Liver (tissue), 8 donors: ENCODE measurements at regions not wholly inside any gene's neighbourhood (a gene's known extent, or its start where the extent isn't known, plus 50 kb on each side); places are given as distances from the start of the nearest gene placed in this dataset.

ENCODE experiments used
- DNase-seq: peaks from one replicate; pipeline ENCODE4 v3.0.0-alpha.2; 2017; ENCODE audit warnings: low spot score
- H3K27ac ChIP-seq, 2 donors: one replicate each; pipeline ENCODE4 v1.7.0; 2013; ENCODE audit warnings: inconsistent platforms in 2 of 2, low read length in 2 of 2, control low read depth in 1 of 2, low read depth in 1 of 2, mild to moderate bottlenecking in 1 of 2
- H3K27me3 ChIP-seq, 4 donors: one replicate each; pipeline versions ENCODE4 v1.6.1 to v1.7.0; 2013; ENCODE audit warnings: low read length in 3 of 4, inconsistent platforms in 1 of 4, mild to moderate bottlenecking in 1 of 4, moderate library complexity in 1 of 4; ENCODE audit not compliant: control insufficient read depth in 4 of 4, insufficient read depth in 4 of 4
- H3K36me3 ChIP-seq, 4 donors: one replicate each; pipeline versions ENCODE4 v1.6.1 to v1.7.0; 2013; ENCODE audit warnings: low read length in 3 of 4, mild to moderate bottlenecking in 3 of 4, low read depth in 1 of 4, moderate library complexity in 1 of 4; ENCODE audit not compliant: control insufficient read depth in 4 of 4, insufficient read depth in 3 of 4
- H3K4me1 ChIP-seq, 4 donors: one replicate each; pipeline versions ENCODE4 v1.6.1 to v1.7.0; 2013; ENCODE audit warnings: low read length in 3 of 4, mild to moderate bottlenecking in 3 of 4, moderate library complexity in 1 of 4; ENCODE audit not compliant: control insufficient read depth in 4 of 4, insufficient read depth in 4 of 4
- H3K4me3 ChIP-seq, 3 donors: one replicate each; pipeline versions ENCODE4 v1.6.1 to v1.7.0; 2013; ENCODE audit warnings: low read length in 3 of 3, control low read depth in 1 of 3, low read depth in 1 of 3, mild to moderate bottlenecking in 1 of 3
- H3K9ac ChIP-seq, 2 donors: one replicate each; pipeline ENCODE4 v1.7.0; 2013; ENCODE audit warnings: low read length in 2 of 2, mild to moderate bottlenecking in 2 of 2, moderate library complexity in 2 of 2, control low read depth in 1 of 2, low read depth in 1 of 2
- H3K9me3 ChIP-seq, 4 donors: one replicate each; pipeline versions ENCODE4 v1.6.1 to v1.7.0; 2013; ENCODE audit warnings: low read length in 3 of 4; ENCODE audit not compliant: control insufficient read depth in 4 of 4
- CTCF ChIP-seq: fragments of 150-350 bp; IDR thresholded peaks from 2 replicates; pipeline ENCODE4 v1.5.1; 2017; ENCODE audit warnings: improper control_type of control experiment, low read depth, low read length; ENCODE audit not compliant: missing input control
- EGR1 ChIP-seq, 2 donors: IDR thresholded peaks; 2 replicates each; pipeline ENCODE4 v1.6.1; 2016 to 2018; ENCODE audit warnings: antibody characterized with exemption in 2 of 2, low read depth in 2 of 2
- FOXA1 ChIP-seq: IDR thresholded peaks from 2 replicates; pipeline ENCODE4 v1.6.1; 2016; ENCODE audit warnings: antibody characterized with exemption
- FOXA2 ChIP-seq: IDR thresholded peaks from 2 replicates; pipeline ENCODE4 v1.6.1; 2016; ENCODE audit warnings: antibody characterized with exemption
- GABPA ChIP-seq, 2 donors: IDR thresholded peaks in 1 of 2; conservative IDR thresholded peaks in 1 of 2; 2 replicates each; pipeline ENCODE4 v1.6.1; 2016; ENCODE audit warnings: antibody characterized with exemption in 2 of 2, mild to moderate bottlenecking in 1 of 2, moderate library complexity in 1 of 2
- HNF4A ChIP-seq, 2 donors: conservative IDR thresholded peaks; 2 replicates each; pipeline ENCODE4 v1.6.1; 2016; ENCODE audit warnings: antibody characterized with exemption in 2 of 2, mild to moderate bottlenecking in 2 of 2
- HNF4G ChIP-seq: IDR thresholded peaks from 2 replicates; pipeline ENCODE4 v1.6.1; 2016; ENCODE audit warnings: antibody characterized with exemption
- JUND ChIP-seq, 2 donors: IDR thresholded peaks; 2 replicates each; pipeline ENCODE4 v1.6.1; 2016; ENCODE audit warnings: antibody characterized with exemption in 2 of 2
- NR2F2 ChIP-seq: IDR thresholded peaks from 2 replicates; pipeline ENCODE4 v1.6.1; 2016; ENCODE audit warnings: antibody characterized with exemption
- RAD21 ChIP-seq, 2 donors: IDR thresholded peaks; 2 replicates each; pipeline ENCODE4 v1.6.1; 2016; ENCODE audit warnings: antibody characterized with exemption in 2 of 2, mild to moderate bottlenecking in 2 of 2
- REST ChIP-seq: IDR thresholded peaks from 2 replicates; pipeline ENCODE4 v1.6.1; 2016; ENCODE audit warnings: antibody characterized with exemption, mild to moderate bottlenecking
- RXRA ChIP-seq, 2 donors: IDR thresholded peaks; 2 replicates each; pipeline ENCODE4 v1.6.1; 2017 to 2018; ENCODE audit warnings: antibody characterized with exemption in 2 of 2, mild to moderate bottlenecking in 1 of 2
- SP1 ChIP-seq: IDR thresholded peaks from 2 replicates; pipeline ENCODE4 v1.6.1; 2018; ENCODE audit warnings: antibody characterized with exemption, mild to moderate bottlenecking
- TAF1 ChIP-seq: conservative IDR thresholded peaks from 2 replicates; pipeline ENCODE4 v1.6.1; 2016; ENCODE audit warnings: antibody characterized with exemption, mild to moderate bottlenecking
- YY1 ChIP-seq: IDR thresholded peaks from 2 replicates; pipeline ENCODE4 v1.6.1; 2016; ENCODE audit warnings: antibody characterized with exemption, mild to moderate bottlenecking
- ZBTB33 ChIP-seq: IDR thresholded peaks from 2 replicates; pipeline ENCODE4 v1.6.1; 2016; ENCODE audit warnings: antibody characterized with exemption
- WGBS: extraction: QIAGEN DNeasy Blood & Tissue Kit; methylation state at CpG from one replicate; pipeline ENCODE4 v1.1.7; 2013; 5-methylcytosine and 5-hydroxymethylcytosine counted together
- TF ChIP-seq, protein P1 (sequence below): IDR thresholded peaks from 2 replicates; pipeline ENCODE4 v1.6.1; 2016; ENCODE audit warnings: antibody characterized with exemption
- TF ChIP-seq, protein P2 (sequence below): IDR thresholded peaks from 2 replicates; pipeline ENCODE4 v1.6.1; 2016; ENCODE audit warnings: antibody characterized with exemption
- donor health status: healthy.
- donor health status: healthy.
- donor health status: healthy.
- donor health status: healthy.
- donor health status: healthy.

- no peak for DNase-seq
- H3K27me3 ChIP-seq = no peaks in the 10 kb centered on the region
- no peak for TF ChIP-seq RXRA (IDR thresholded peaks at IDR 0.05)
- no peak for TF ChIP-seq EGR1 (IDR thresholded peaks at IDR 0.05; ENCODE audit: low read depth in 2 of 2)
- no peak for TF ChIP-seq RAD21 (IDR thresholded peaks at IDR 0.05)
- no peak for TF ChIP-seq CTCF
- no peaks in the 10 kb centered on the region for H3K36me3 ChIP-seq
- H3K9ac ChIP-seq = no peak overlapping the region
- H3K9me3 ChIP-seq = peaks cover 0 to 4% (median 0%) of the 10 kb centered on the region in 4 donors
- H3K4me1 ChIP-seq = peaks cover 0 to 5% (median 0%) of the 10 kb centered on the region in 4 donors
- WGBS = 95% methylated on average over 5 of the region's 5 CpGs
- H3K27ac ChIP-seq = peak overlapping the region in 1 of 2 donors; percentile 73
- H3K4me3 ChIP-seq = no peak overlapping the region
Measured at GRCh38 chr6:141552031-141552430, 580.7 kb upstream of the GJE1 start.

DNA sequence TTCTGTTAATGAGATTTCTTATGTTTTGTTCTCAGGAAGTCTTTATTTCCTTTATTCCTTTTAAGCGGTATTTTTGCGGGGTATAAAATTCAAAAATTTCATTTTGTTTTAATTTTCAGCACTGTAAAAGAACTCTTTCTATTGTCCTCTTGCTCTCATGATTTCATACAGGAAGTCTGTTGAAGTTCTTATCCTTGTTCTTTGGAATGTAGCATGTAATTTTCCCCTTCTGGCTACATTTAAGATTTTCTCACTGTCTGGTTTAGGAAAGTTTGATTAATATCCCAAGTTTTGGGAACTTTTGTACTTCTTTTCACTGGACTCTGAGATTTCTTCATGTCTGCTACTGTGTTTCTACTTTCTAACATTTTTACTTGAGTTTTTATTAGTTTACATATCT, 581.4 kb upstream of the GJE1 start:
- peaks cover 0 to 4% (median 0%) of the 10 kb centered on the region in 4 donors for H3K9me3 ChIP-seq
- H3K27me3 ChIP-seq = no peaks in the 10 kb centered on the region
- no peak overlapping the region for H3K27ac ChIP-seq
- no peaks in the 10 kb centered on the region for H3K36me3 ChIP-seq
- no peak for DNase-seq
- peaks cover 0 to 5% (median 0%) of the 10 kb centered on the region in 4 donors for H3K4me1 ChIP-seq
- TF ChIP-seq GABPA (IDR thresholded peaks at IDR 0.05 in 1 of 2, conservative IDR thresholded peaks at IDR 0.05 in 1 of 2) = no peak
- no peak for TF ChIP-seq FOXA2
- TF ChIP-seq FOXA1 = no peak
- no peak for TF ChIP-seq EGR1 (IDR thresholded peaks at IDR 0.05; ENCODE audit: low read depth in 2 of 2)
- TF ChIP-seq, protein P1, sequence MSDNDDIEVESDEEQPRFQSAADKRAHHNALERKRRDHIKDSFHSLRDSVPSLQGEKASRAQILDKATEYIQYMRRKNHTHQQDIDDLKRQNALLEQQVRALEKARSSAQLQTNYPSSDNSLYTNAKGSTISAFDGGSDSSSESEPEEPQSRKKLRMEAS = no peak
- TF ChIP-seq, protein P2, sequence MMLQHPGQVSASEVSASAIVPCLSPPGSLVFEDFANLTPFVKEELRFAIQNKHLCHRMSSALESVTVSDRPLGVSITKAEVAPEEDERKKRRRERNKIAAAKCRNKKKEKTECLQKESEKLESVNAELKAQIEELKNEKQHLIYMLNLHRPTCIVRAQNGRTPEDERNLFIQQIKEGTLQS = no peak
- TF ChIP-seq RXRA (IDR thresholded peaks at IDR 0.05) = no peak
- no peak for TF ChIP-seq YY1
- TF ChIP-seq HNF4G = no peak
- TF ChIP-seq RAD21 (IDR thresholded peaks at IDR 0.05) = no peak
- no peak for TF ChIP-seq TAF1
- TF ChIP-seq SP1 = no peak
- TF ChIP-seq REST = no peak
- no peak for TF ChIP-seq JUND (IDR thresholded peaks at IDR 0.05)
- no peak for TF ChIP-seq NR2F2
- TF ChIP-seq HNF4A (conservative IDR thresholded peaks at IDR 0.05) = no peak
- TF ChIP-seq ZBTB33 = no peak
- no peak for TF ChIP-seq CTCF
- no peak overlapping the region for H3K9ac ChIP-seq
- no peak overlapping the region for H3K4me3 ChIP-seq
- whole genome bisulfite sequencing = 92% methylated on average over 2 of the region's 2 CpGs
